OCI-LY7 (cell line): ENCODE measurements at regions not wholly inside any gene's neighbourhood (a gene's known extent, or its start where the extent isn't known, plus 50 kb on each side); places are given as distances from the start of the nearest gene placed in this dataset.

ENCODE experiments used
- BruUV-seq: library from RNA; stranded (reverse); fragments of 400-500 nt; replicated peaks from 2 replicates; lab custom pipeline; 2021; lab: Mats Ljungman, UMichigan
- CTCF ChIA-PET: fragments of 300-600 bp; sonication (Branson Sonifier 250); formaldehyde crosslinking; loops from one replicate; lab custom pipeline; 2022; ENCODE audit warnings: antibody characterized with exemption; ENCODE audit not compliant: unreplicated experiment; lab: Charles Lee
- POLR2A ChIA-PET: fragments of 300-600 bp; sonication (Branson Sonifier 250); formaldehyde crosslinking; loops from one replicate; lab custom pipeline; 2022; ENCODE audit warnings: antibody characterized with exemption; lab: Charles Lee
- DNase-seq: peaks from one replicate; pipeline ENCODE4 v3.0.0-alpha.2; 2015; ENCODE audit warnings: low spot score
- H2AFZ ChIP-seq: fragments of 200-600 bp; sonication (generic), shearing (Covaris generic); 2 replicates; pipeline ENCODE4 v1.6.1; 2014; ENCODE audit warnings: mild to moderate bottlenecking, antibody characterized with exemption, low read length, moderate library complexity
- H3K27ac ChIP-seq: fragments of 200-600 bp; sonication (generic); 2 replicates; pipeline ENCODE4 v1.5.1; 2014; ENCODE audit warnings: mixed run types, low read depth, mild to moderate bottlenecking, moderate library complexity, low read length, inconsistent platforms; ENCODE audit not compliant: poor library complexity, severe bottlenecking
- H3K36me3 ChIP-seq: fragments of 200-600 bp; sonication (generic); 2 replicates; pipeline ENCODE4 v1.6.1; 2014; ENCODE audit warnings: mild to moderate bottlenecking, antibody characterized with exemption, low read length, moderate library complexity, mixed read lengths; ENCODE audit not compliant: insufficient read depth
- H3K4me1 ChIP-seq: fragments of 200-600 bp; sonication (generic); 2 replicates; pipeline ENCODE4 v1.5.1; 2014; ENCODE audit warnings: mild to moderate bottlenecking, low read length; ENCODE audit not compliant: insufficient read depth, poor library complexity, severe bottlenecking
- H3K4me2 ChIP-seq: fragments of 200-600 bp; sonication (generic); 2 replicates; pipeline ENCODE4 v1.6.1; 2014; ENCODE audit warnings: mild to moderate bottlenecking, low read length
- H3K4me3 ChIP-seq: fragments of 200-600 bp; sonication (generic); 2 replicates; pipeline ENCODE4 v1.5.1; 2014; ENCODE audit warnings: mild to moderate bottlenecking, low read depth, low read length; ENCODE audit not compliant: poor library complexity, severe bottlenecking
- H3K79me2 ChIP-seq: fragments of 200-600 bp; sonication (generic); 2 replicates; pipeline ENCODE4 v1.6.1; 2016; ENCODE audit warnings: low read depth, mild to moderate bottlenecking, low read length, moderate library complexity, mixed read lengths; ENCODE audit not compliant: insufficient read depth
- H3K9me2 ChIP-seq: fragments of 200-600 bp; sonication (generic); 2 replicates; pipeline ENCODE4 v1.6.1; 2016; ENCODE audit warnings: mild to moderate bottlenecking, low read length, mixed read lengths; ENCODE audit not compliant: insufficient read depth
- H3K9me3 ChIP-seq: fragments of 200-600 bp; sonication (generic); 2 replicates; pipeline ENCODE4 v1.6.1; 2014; ENCODE audit warnings: mild to moderate bottlenecking, mixed run types, low read length, mixed read lengths
- H4K20me1 ChIP-seq: fragments of 200-600 bp; sonication (generic); 2 replicates; pipeline ENCODE4 v1.6.1; 2014; ENCODE audit warnings: mild to moderate bottlenecking, antibody characterized with exemption, low read length, moderate library complexity, mixed read lengths; ENCODE audit not compliant: insufficient read depth
- EZH2phosphoT487 ChIP-seq: fragments of 200-600 bp; sonication (generic); IDR thresholded peaks from 2 replicates; pipeline ENCODE4 v1.6.1; 2018; ENCODE audit warnings: low read depth, borderline replicate concordance, mild to moderate bottlenecking, mixed run types, antibody characterized with exemption, low read length, moderate library complexity, mixed read lengths
- intact Hi-C: fragments of 100-400 bp; cut with micrococcal nuclease; formaldehyde crosslinking; loops from one replicate; pipeline ENCODE4 v1.10.0; 2022; ENCODE audit not compliant: unreplicated experiment
- TF ChIP-seq, protein P1 (sequence below): fragments of 200-600 bp; sonication (generic); conservative IDR thresholded peaks from 2 replicates; pipeline ENCODE4 v1.5.1; 2014; ENCODE audit warnings: mild to moderate bottlenecking, antibody characterized with exemption, low read length, moderate library complexity, mixed read lengths

DNA sequence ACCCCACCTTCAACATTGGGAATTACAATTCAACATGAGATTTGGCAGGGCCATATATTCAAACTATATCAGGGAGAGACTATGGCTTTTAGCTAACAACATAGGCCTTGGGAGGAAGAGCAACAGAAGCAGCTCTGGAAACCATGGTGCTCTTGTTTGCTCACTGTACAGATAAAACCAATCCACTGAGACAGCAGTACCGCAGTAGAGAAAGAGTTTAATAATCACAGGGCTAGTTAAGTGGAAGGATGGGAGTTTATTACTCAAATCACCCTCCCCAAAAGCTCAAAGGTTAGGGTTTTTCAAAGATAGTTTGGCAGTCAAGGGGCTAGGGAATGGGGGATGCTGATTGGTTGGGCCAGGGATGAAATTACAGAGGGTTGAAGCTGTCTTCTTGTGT is 52.7 kb upstream of the CRHR1 start:
- TF ChIP-seq, protein P1, sequence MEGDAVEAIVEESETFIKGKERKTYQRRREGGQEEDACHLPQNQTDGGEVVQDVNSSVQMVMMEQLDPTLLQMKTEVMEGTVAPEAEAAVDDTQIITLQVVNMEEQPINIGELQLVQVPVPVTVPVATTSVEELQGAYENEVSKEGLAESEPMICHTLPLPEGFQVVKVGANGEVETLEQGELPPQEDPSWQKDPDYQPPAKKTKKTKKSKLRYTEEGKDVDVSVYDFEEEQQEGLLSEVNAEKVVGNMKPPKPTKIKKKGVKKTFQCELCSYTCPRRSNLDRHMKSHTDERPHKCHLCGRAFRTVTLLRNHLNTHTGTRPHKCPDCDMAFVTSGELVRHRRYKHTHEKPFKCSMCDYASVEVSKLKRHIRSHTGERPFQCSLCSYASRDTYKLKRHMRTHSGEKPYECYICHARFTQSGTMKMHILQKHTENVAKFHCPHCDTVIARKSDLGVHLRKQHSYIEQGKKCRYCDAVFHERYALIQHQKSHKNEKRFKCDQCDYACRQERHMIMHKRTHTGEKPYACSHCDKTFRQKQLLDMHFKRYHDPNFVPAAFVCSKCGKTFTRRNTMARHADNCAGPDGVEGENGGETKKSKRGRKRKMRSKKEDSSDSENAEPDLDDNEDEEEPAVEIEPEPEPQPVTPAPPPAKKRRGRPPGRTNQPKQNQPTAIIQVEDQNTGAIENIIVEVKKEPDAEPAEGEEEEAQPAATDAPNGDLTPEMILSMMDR = no peak
- no peak for TF ChIP-seq EZH2phosphoT487
- no peaks in the 10 kb centered on the region for H3K9me3 ChIP-seq
- H3K4me2 ChIP-seq = no peak overlapping the region
- H3K79me2 ChIP-seq = no peaks in the 10 kb centered on the region
- no peak overlapping the region for H2AFZ ChIP-seq
- H3K36me3 ChIP-seq = no peaks in the 10 kb centered on the region
- H4K20me1 ChIP-seq = no peaks in the 10 kb centered on the region
- intact Hi-C loops = no loop called here
- no peaks in the 10 kb centered on the region for H3K4me1 ChIP-seq
- DNase-seq = no peak
- ChIA-PET POLR2A (no interaction called here), CTCF (no interaction called here)
- no peak overlapping the region for H3K4me3 ChIP-seq
- no peak overlapping the region for H3K27ac ChIP-seq
- H3K9me2 ChIP-seq = no peaks in the 10 kb centered on the region
- BruUV-seq = no TSS peak

DNA sequence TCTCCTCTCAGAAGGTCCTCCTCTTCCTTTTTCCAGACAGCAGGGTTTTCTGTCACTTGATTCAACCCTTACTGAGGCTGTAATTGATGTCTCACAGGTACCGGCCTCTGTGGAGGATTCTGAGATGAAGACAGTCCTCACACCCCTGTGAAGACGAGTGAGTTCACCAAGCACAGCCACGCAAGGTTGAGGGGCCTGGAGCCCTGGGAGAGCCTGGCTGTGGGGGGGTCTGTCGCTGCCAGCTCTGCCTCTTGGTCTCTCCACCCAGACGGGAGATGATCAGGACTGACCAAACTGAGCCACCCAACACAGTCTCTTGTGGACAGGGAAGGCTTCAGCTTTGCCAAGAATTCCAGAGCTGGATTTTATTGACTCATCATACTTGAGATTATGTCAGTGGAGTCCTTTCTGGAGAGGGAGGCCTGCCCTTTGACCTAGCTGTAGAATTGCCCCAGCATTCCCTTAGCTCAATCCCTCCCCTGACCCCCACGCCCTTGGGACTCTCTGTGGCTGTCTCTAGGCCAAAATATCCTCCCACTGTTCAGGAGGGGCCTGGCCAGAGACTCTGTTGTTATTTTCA is 51.1 kb upstream of the CRHR1 start:
- Histone ChIP-seq H3K36me3 (no peaks in the 10 kb centered on the region), H3K9me3 (no peaks in the 10 kb centered on the region), H3K4me2 (no peak overlapping the region), H3K4me3 (no peak overlapping the region), H3K9me2 (no peaks in the 10 kb centered on the region), H2AFZ (no peak overlapping the region), H3K4me1 (no peaks in the 10 kb centered on the region), H3K27ac (no peak overlapping the region), H3K79me2 (no peaks in the 10 kb centered on the region), H4K20me1 (no peaks in the 10 kb centered on the region)
- no peak for DNase-seq
- no TSS peak for BruUV-seq
- ChIA-PET POLR2A (no interaction called here), CTCF (no interaction called here)
- intact Hi-C loops = no loop called here
- TF ChIP-seq, protein P1 = no peak
- no peak for TF ChIP-seq EZH2phosphoT487

DNA sequence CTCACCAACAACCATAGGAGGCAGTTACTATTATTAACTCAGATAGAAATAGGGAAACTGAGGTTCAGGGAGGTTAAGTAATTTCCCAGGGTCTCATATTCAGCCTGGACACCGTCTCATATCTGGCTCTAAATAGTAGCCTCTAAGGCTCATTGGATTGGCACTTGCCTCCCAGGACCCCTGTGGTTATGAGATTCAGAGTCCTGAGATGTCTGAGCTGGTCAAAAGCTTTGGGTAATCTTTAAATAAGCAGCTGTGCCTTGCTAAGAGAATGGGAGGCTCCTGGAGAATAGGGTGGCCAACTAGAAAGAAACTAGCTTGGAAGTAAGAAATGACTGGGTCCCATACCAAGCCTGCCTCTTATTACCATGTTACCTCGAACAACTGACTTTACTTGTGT is 50.3 kb upstream of the CRHR1 start:
- ChIA-PET POLR2A (no interaction called here), CTCF (no interaction called here)
- intact Hi-C loops = no loop called here
- H3K27ac ChIP-seq = no peak overlapping the region
- no peak for DNase-seq
- H3K79me2 ChIP-seq = no peaks in the 10 kb centered on the region
- no peaks in the 10 kb centered on the region for H3K36me3 ChIP-seq
- no peaks in the 10 kb centered on the region for H3K9me3 ChIP-seq
- no peaks in the 10 kb centered on the region for H4K20me1 ChIP-seq
- H3K9me2 ChIP-seq = no peaks in the 10 kb centered on the region
- H3K4me3 ChIP-seq = no peak overlapping the region
- no peaks in the 10 kb centered on the region for H3K4me1 ChIP-seq
- H3K4me2 ChIP-seq = no peak overlapping the region
- no TSS peak for BruUV-seq
- H2AFZ ChIP-seq = no peak overlapping the region
- TF ChIP-seq, protein P1 = no peak
- TF ChIP-seq EZH2phosphoT487 = no peak
